RWPE2 (cell line): ENCODE measurements at regions not wholly inside any gene's neighbourhood (a gene's known extent, or its start where the extent isn't known, plus 50 kb on each side); places are given as distances from the start of the nearest gene placed in this dataset.
A peak's percentile ranks its signal among the peaks of the same experiment; 100 is the strongest.
"Not testable (repeated sequence)": the region's sequence is repeated elsewhere in the genome, so short reads cannot be mapped to it uniquely, and the experiment has no call there.

Source experiments
- ATAC-seq: fragments of 200-7000 bp; cut with Tn5 transposase; 3 replicates; pipeline ENCODE4 v1.9.1; 2021; ENCODE audit warnings: low read depth
- DNase-seq: peaks from one replicate; pipeline ENCODE4 v3.0.0-alpha.2; 2020; ENCODE audit warnings: low spot score
- H3K27ac ChIP-seq: fragments of 450-650 bp; 2 replicates; pipeline ENCODE4 v1.5.1; 2017; ENCODE audit warnings: mild to moderate bottlenecking; ENCODE audit not compliant: poor library complexity, severe bottlenecking
- H3K27me3 ChIP-seq: fragments of 250-450 bp; sonication (Bioruptor Pico); 2 replicates; pipeline ENCODE4 v1.5.1; 2021; ENCODE audit warnings: mild to moderate bottlenecking, moderate library complexity; ENCODE audit not compliant: insufficient read depth, poor library complexity, severe bottlenecking
- H3K36me3 ChIP-seq: fragments of 250-450 bp; sonication (Bioruptor Pico); 2 replicates; pipeline ENCODE4 v1.5.1; 2020; ENCODE audit warnings: low read depth, mild to moderate bottlenecking, moderate library complexity
- H3K4me1 ChIP-seq: fragments of 250-450 bp; sonication (Bioruptor Pico); 2 replicates; pipeline ENCODE4 v1.5.1; 2021; ENCODE audit warnings: mild to moderate bottlenecking, moderate library complexity; ENCODE audit not compliant: insufficient read depth, poor library complexity, severe bottlenecking
- H3K4me3 ChIP-seq: fragments of 250-450 bp; sonication (Bioruptor Pico); 2 replicates; pipeline ENCODE4 v1.5.1; 2021; ENCODE audit warnings: mild to moderate bottlenecking, moderate library complexity; ENCODE audit not compliant: severe bottlenecking
- H3K9me3 ChIP-seq: fragments of 250-450 bp; sonication (Bioruptor Pico); 2 replicates; pipeline ENCODE4 v1.5.1; 2021; ENCODE audit warnings: mild to moderate bottlenecking, moderate library complexity; ENCODE audit not compliant: severe bottlenecking

GRCh38 chr13:109257761-109258157 is 528.6 kb downstream of the IRS2 start:
- H3K36me3 ChIP-seq, result peaks cover 57% of the 10 kb centered on the region
- not testable (repeated sequence) for DNase-seq, H3K9me3 ChIP-seq, ATAC-seq, H3K4me3 ChIP-seq, H3K27me3 ChIP-seq
- H3K4me1 ChIP-seq, result peaks cover 60% of the 10 kb centered on the region
- peak overlapping the region; percentile 99 for H3K27ac ChIP-seq
